Activated CD8-positive, alpha-beta memory T cell treated with anti-CD3 and anti-CD28 coated beads, Interleukin-2, amount 50 U/mL, for 48 hours (primary cell): ENCODE measurements at regions not wholly inside any gene's neighbourhood (a gene's known extent, or its start where the extent isn't known, plus 50 kb on each side); places are given as distances from the start of the nearest gene placed in this dataset.

Source experiments
- DNase-seq: peaks from one replicate; pipeline ENCODE4 v3.0.0-alpha.2; 2020

- DNase-seq, result peak; percentile 8
Measured at GRCh38 chr10:130434446-130435385, 298.5 kb downstream of the GLRX3 start.

DNA sequence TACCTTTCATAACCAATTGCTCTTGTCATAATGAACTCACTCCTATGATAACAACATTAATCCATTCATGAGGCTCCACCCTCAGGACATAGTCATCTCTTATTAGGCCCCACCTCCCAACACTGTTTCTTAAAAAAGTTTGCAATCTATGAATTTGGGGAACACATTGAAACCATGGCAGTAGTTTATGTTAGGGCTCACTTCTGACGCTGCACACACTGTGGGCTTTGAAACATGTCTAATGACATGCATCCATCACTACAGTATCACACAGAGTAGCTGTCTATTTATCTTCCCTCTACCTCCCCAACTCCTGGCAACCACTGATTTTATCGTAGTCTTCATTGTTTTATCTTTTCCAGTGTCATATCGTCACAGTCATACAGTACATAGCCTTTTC lies 299.8 kb downstream of the GLRX3 start:
- no peak for DNase-seq

DNA sequence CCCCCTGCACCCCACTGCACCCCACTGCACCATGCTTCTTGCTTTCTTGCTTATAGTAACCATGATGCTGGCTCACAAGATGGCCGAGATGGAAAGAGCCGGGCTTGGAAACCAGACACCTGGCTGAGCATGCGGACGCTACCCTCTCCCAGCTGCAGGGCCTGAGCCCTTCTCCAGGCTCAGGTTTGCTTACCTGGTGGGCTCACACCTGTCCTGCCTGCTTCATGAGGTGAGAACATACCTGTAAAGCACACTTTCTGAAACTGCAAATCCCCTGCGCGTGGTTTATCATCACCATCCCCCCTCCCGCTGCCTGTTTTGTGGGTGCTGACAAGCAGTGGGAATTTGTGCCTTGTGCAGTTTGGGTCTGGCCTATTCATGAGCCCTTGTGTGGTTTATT lies 302.7 kb downstream of the GLRX3 start:
- peak; percentile 12 for DNase-seq

GRCh38 chr10:130439766-130440165 lies 303.6 kb downstream of the GLRX3 start:
- peak; percentile 1 for DNase-seq

- DNase-seq, result peak; percentile 10
Measured at GRCh38 chr10:130440494-130440893, 304.3 kb downstream of the GLRX3 start.

DNA sequence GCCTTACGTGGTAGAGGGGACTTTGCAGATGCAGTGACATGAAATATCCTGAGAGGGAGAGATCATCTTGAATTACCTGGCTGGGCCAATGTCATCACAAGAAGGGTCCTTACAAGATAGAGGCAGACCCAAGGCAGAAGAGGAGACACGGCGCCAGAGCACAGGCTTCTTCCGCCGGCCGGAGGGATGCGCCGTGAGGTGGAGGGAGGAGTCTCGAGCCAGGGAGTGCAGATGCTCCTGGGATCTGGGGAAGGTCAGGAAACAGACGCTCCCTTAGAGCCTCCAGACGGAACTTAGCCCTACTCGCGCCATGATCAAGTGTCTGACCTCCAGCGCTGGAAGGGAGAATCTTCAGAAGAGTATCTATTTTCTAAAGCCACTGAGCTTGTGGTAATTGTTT lies 304.8 kb downstream of the GLRX3 start:
- DNase-seq, result no peak

DNA sequence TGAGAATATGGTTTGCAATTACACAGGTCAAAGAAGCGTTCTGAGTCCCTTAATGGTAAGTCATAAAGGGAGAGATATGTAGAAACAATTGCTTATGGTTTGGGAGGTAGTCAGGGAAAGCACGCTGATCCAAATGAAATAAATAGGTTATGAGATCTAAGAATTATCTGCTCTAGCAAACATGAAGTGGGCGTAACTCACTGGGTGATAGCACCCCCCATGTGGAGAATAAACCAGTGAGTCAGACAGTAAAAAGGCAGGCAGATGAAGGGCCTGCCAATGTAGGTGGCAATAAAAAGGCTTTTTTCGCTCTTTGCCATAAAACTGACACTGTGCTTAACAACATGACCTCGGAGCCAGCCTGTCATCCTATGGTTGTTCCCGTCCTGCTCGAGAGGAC lies 306.9 kb downstream of the GLRX3 start:
- no peak for DNase-seq

- DNase-seq, result no peak
Measured at GRCh38 chr10:130453036-130453720, 317.0 kb downstream of the GLRX3 start.

- no peak for DNase-seq
Measured at GRCh38 chr10:130453721-130454542, 317.7 kb downstream of the GLRX3 start.

DNA sequence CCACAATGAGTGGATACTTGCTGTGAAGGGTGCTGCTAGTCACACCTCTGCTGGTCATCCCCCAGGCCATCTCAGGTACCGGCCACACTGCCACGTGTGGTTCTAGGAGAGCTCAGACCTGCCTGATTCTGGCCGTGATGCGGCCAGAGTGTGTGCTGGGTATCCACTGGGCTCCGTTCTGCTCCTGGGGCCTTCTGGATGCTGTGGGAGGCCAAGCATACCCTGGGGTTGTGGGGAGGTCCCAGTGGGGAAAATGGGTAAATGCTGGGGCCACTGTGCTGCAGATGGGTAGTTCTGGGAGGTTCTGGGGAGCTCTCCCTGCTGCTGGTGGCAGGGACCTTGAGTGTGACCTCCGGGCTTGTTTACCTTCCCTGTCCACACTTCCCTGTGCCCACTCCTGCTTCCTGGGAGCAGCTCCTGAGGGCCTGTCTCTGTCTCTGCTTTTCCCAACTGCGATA lies 318.4 kb downstream of the GLRX3 start:
- DNase-seq, result no peak

GRCh38 chr10:130455111-130455695 lies 319.0 kb downstream of the GLRX3 start:
- DNase-seq, result no peak

GRCh38 chr10:130455791-130456190 lies 319.6 kb downstream of the GLRX3 start:
- no peak for DNase-seq

DNA sequence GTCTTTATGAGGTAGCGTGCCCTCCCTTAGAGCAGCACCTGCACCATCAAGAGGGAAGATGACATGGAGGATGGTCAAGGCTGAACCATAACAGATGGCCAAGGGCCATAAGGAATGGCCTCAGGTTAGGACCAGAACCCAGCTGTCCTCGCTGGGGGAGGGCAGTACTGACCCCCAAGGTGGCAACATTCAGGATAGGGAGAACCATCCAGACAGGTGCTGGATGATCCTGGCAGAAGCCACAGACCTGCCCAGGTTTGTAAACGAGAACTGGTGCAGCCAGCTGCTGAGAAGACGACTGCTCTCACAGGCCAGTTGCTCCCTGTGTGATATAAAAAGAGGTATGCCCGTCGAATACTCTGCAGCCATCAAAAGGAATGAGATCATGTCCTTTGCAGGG lies 320.4 kb downstream of the GLRX3 start:
- no peak for DNase-seq

- no peak for DNase-seq
Measured at GRCh38 chr10:130458509-130458908, 322.3 kb downstream of the GLRX3 start.

DNA sequence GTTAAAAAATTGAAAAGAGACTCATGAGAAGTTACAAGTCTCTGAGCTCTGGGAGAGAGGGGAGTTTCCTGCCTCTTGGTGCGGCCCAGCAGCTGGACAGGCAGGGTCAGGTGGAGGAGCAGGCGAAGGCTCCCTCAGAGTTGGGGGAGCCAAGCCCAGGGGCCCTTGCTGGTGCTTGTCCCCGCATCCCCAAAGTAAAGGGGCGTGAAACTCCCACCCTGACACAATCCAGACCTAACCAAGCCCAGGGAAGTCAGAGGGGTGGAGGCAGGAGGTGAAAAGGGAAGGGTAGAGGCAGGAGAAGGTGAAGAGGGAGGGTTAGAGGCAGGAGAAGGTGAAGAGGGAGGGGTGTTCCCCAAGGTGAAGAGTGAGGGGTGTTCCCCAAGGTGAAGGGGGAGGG lies 322.8 kb downstream of the GLRX3 start:
- DNase-seq, result no peak

DNA sequence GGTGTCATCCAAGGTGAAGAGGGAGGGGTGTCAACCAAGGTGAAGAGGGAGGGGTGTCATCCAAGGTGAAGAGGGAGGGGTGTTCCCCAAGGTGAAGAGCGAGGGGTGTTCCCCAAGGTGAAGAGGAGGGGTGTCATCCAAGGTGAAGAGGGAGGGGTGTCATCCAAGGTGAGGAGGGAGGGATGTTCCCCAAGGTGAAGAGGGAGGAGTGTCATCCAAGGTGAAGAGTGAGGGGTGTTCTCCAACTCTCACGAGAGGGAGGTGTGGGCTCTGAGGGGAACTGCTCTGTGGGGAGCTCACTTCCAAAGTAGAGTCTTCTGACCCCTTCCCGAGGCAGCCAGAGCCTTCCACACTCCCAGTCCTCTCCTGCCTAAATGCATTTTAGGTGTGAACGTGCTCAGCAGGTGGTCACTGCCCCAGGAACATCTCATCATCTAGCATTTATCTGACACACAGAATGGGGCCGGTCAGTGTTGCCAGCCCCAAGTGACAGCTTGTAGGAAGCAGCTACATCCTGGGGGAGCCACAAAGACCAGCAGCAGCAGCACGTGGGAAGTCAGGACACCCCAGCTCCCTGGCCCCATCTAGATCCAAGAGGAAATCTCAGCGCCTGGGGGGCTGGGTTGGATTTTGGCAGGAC lies 323.8 kb downstream of the GLRX3 start:
- DNase-seq, result no peak

- no peak for DNase-seq
Measured at GRCh38 chr10:130461631-130462030, 325.4 kb downstream of the GLRX3 start.

- DNase-seq, result peak; percentile 13
Measured at GRCh38 chr10:130463104-130463875, 327.1 kb downstream of the GLRX3 start.

DNA sequence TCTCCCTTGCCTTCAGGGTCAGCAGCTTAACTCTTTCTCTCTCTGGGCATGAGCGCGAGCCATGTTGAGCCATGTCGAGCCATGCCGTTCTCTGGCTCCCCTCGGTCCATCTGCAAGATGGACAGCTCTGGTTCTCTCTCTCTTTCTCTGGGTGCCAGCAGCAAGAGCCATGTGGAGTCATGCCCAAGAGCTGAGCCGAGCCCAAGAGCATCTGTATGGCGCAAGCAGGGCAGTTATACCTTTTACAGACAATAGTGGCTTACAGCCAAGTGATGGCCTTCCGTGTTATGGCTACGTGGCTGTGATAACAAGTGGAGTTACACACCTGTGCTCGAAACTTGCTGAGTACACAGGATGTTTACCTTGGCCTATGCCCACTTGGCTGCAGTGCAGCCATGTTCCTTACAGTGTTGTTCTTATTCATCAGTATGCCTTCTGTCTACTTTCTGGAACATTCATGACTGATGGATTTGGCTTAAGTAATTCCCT lies 327.7 kb downstream of the GLRX3 start:
- peak; percentile 0 for DNase-seq

DNA sequence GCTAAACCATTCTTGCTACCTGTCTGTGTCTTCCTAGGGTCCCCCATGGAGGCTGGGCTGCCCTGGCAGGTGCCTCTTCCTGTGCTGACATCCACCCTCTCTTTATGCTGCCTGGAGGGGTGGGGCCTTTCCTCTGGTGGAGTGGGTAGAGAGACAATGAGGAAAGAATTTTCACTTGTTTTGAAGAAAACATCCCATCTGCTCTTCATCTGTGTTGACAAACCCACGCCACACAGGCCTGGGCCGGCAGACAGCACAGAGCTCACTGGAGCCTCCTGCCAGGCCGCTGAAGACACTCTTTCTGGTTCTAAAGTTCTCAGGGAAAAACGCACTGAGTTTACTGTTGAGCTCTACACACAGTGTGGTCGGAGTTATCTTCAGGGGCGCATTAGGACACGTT lies 328.2 kb downstream of the GLRX3 start:
- no peak for DNase-seq

GRCh38 chr10:130466271-130466997 lies 330.2 kb downstream of the GLRX3 start:
- no peak for DNase-seq
